Activated CD8-positive, alpha-beta T cell treated with anti-CD3 and anti-CD28 coated beads for 36 hours (primary cell): ENCODE measurements at regions not wholly inside any gene's neighbourhood (a gene's known extent, or its start where the extent isn't known, plus 50 kb on each side); places are given as distances from the start of the nearest gene placed in this dataset.

Experiments used
- ATAC-seq: fragments of 200-7000 bp; cut with Tn5 transposase; one replicate; pipeline ENCODE4 v1.10.0; 2021; ENCODE audit warnings: mild to moderate bottlenecking, moderate library complexity
- CTCF ChIA-PET: fragments of 350-600 bp; sonication (Branson Sonifier 250); formaldehyde crosslinking; loops from one replicate; lab custom pipeline; 2021; ENCODE audit warnings: antibody characterized with exemption; lab: Charles Lee
- POLR2A ChIA-PET: fragments of 350-600 bp; sonication (Branson Sonifier 250); formaldehyde crosslinking; loops from one replicate; lab custom pipeline; 2021; ENCODE audit warnings: antibody characterized with exemption; lab: Charles Lee
- DNase-seq: peaks from one replicate; pipeline ENCODE4 v3.0.0-alpha.2; 2020
- H3K27ac Mint-ChIP-seq: one replicate; pipeline ENCODE4 v1.8.0; 2021; ENCODE audit warnings: mild to moderate bottlenecking, mixed read lengths
- H3K27me3 Mint-ChIP-seq: one replicate; pipeline ENCODE4 v1.8.0; 2021; ENCODE audit warnings: mixed read lengths
- H3K36me3 Mint-ChIP-seq: one replicate; pipeline ENCODE4 v1.8.0; 2021; ENCODE audit warnings: low read depth, mixed read lengths
- H3K4me1 Mint-ChIP-seq: one replicate; pipeline ENCODE4 v1.8.0; 2021; ENCODE audit warnings: low read depth, mixed read lengths
- H3K4me3 Mint-ChIP-seq: one replicate; pipeline ENCODE4 v1.8.0; 2021; ENCODE audit warnings: mild to moderate bottlenecking, moderate library complexity, mixed read lengths
- H3K9me3 Mint-ChIP-seq: one replicate; pipeline ENCODE4 v1.8.0; 2021; ENCODE audit warnings: mixed read lengths
- intact Hi-C: fragments of 100-400 bp; cut with micrococcal nuclease; formaldehyde crosslinking; loops from one replicate; pipeline ENCODE4 v1.10.0; 2022
- TF ChIP-seq, protein P1 (sequence below): fragments of 200-600 bp; IDR thresholded peaks from one replicate; pipeline ENCODE4 v1.8.0; 2022; ENCODE audit warnings: antibody characterized with exemption, mild to moderate bottlenecking

DNA sequence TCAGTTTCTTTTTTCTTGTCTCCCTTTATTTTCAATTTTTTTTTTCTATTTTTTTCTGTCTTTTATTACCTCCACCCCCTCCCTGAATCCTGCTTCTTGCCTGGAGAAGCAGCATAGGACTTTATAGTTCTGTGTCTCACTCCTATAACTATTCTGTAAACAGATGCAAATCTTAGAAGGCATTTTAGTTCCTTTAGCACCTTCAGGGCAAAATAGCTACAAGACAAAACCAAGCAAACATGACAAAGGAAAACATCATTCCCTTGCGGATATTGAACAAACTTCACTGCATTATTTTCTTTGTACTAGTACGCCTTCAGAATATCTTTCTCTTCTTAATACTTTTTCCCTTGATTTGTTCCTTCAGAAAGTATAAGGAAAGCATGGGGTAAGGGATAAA, 446.2 kb upstream of the CHORDC1 start:
- intact Hi-C loops: no loop called here
- CTCF ChIA-PET: no interaction called here
- POLR2A ChIA-PET: no interaction called here
- no peak overlapping the region for H3K27ac Mint-ChIP-seq
- TF ChIP-seq, protein P1, sequence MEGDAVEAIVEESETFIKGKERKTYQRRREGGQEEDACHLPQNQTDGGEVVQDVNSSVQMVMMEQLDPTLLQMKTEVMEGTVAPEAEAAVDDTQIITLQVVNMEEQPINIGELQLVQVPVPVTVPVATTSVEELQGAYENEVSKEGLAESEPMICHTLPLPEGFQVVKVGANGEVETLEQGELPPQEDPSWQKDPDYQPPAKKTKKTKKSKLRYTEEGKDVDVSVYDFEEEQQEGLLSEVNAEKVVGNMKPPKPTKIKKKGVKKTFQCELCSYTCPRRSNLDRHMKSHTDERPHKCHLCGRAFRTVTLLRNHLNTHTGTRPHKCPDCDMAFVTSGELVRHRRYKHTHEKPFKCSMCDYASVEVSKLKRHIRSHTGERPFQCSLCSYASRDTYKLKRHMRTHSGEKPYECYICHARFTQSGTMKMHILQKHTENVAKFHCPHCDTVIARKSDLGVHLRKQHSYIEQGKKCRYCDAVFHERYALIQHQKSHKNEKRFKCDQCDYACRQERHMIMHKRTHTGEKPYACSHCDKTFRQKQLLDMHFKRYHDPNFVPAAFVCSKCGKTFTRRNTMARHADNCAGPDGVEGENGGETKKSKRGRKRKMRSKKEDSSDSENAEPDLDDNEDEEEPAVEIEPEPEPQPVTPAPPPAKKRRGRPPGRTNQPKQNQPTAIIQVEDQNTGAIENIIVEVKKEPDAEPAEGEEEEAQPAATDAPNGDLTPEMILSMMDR: no peak
- no peaks in the 10 kb centered on the region for H3K36me3 Mint-ChIP-seq
- no peak overlapping the region for H3K4me3 Mint-ChIP-seq
- H3K27me3 Mint-ChIP-seq: no peaks in the 10 kb centered on the region
- H3K9me3 Mint-ChIP-seq: peaks cover 7% of the 10 kb centered on the region
- no peaks in the 10 kb centered on the region for H3K4me1 Mint-ChIP-seq
- no peak for DNase-seq
- ATAC-seq: no peak

DNA sequence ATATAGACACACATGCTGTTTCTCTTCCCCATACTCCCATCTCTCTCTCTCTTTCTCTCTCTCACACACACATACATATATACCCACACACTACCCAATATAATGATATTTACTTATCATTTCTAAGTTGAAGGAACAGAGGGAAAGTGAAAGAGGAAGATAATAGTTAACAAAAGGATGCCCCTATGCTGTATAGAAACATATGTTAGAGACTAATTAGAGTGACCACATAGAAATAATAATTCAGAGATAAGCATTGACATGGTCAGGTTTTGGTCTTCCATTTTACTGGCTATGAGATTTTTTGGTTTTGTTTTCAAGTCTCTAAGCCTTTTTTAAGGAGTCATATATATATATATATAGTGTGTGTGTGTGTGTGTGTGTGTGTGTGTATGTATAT, 445.7 kb upstream of the CHORDC1 start:
- no peak for DNase-seq
- POLR2A ChIA-PET: no interaction called here
- intact Hi-C loops: no loop called here
- CTCF ChIA-PET: no interaction called here
- ATAC-seq: no peak
- TF ChIP-seq, protein P1: no peak
- Mint-ChIP-seq H3K9me3 (peaks cover 8% of the 10 kb centered on the region), H3K4me3 (no peak overlapping the region), H3K27me3 (no peaks in the 10 kb centered on the region), H3K27ac (no peak overlapping the region), H3K4me1 (no peaks in the 10 kb centered on the region), H3K36me3 (no peaks in the 10 kb centered on the region)

DNA sequence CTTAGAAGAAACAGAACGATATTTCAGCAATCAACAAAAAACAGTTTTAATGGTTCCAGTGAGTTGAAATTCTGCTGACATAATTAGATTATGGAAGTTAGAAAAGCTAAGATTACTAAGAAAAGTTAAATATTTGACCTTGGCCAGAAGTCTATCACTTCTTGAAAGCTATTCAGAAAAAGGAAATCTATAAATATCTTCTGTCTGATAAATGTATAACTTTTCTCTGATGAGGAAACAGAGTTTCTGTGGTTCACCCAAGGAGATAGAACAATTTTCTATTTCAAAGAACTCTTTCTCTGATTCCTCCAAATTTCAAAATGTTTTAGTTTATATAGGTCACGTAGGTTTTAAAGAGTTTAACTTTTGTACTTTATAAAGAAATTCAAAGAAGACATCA, 438.4 kb upstream of the CHORDC1 start:
- H3K4me1 Mint-ChIP-seq: no peaks in the 10 kb centered on the region
- TF ChIP-seq, protein P1: no peak
- intact Hi-C loops: no loop called here
- no peak overlapping the region for H3K4me3 Mint-ChIP-seq
- H3K27me3 Mint-ChIP-seq: no peaks in the 10 kb centered on the region
- no peak for DNase-seq
- ChIA-PET POLR2A (no interaction called here), CTCF (no interaction called here)
- no peak overlapping the region for H3K27ac Mint-ChIP-seq
- no peaks in the 10 kb centered on the region for H3K36me3 Mint-ChIP-seq
- peaks cover 8% of the 10 kb centered on the region for H3K9me3 Mint-ChIP-seq
- ATAC-seq: no peak

DNA sequence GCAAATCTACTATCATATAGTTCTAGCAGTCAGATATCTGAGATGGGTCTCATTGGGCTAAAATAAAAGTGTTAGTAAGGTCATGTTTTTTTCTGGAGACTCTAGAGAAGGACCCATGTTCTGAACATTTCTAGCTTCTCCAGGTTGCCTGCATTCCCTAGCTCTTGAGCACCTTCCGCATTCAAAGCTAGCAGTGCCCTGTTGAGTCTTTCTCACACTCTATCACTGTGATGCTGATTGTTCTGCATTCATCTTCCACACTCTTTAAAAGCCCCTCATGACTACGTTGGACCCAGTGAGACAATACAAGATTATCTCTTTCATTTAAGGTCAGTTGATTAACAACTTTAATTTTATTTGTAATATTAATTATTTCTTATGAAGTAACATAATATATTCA, 433.3 kb upstream of the CHORDC1 start:
- ATAC-seq (no peak), DNase-seq (no peak)
- H3K27ac Mint-ChIP-seq: no peak overlapping the region
- no peaks in the 10 kb centered on the region for H3K27me3 Mint-ChIP-seq
- H3K4me3 Mint-ChIP-seq: no peak overlapping the region
- H3K9me3 Mint-ChIP-seq: peaks cover 1% of the 10 kb centered on the region
- no peaks in the 10 kb centered on the region for H3K36me3 Mint-ChIP-seq
- no peaks in the 10 kb centered on the region for H3K4me1 Mint-ChIP-seq
- TF ChIP-seq, protein P1: no peak
- intact Hi-C loops: no loop called here
- ChIA-PET CTCF (no interaction called here), POLR2A (no interaction called here)

DNA sequence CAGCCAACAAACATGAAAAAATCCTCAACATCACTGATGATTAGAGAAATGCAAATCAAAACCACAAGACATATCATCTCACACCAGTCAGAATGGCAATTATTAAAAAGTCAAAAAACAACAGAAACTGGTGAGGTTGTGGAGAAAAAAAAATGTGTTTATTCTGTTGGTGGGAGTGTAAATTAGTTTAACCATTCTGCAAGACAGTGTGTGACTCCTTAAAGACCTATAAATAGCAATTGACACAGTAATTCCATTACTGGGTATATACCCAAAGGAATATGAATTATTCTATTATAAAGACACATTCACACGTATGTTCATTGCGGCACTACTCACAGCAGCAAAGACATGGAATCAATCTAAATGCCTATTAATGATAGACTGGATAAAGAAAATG, 427.3 kb upstream of the CHORDC1 start:
- no peaks in the 10 kb centered on the region for H3K36me3 Mint-ChIP-seq
- H3K27me3 Mint-ChIP-seq: no peaks in the 10 kb centered on the region
- intact Hi-C loops: no loop called here
- no peak overlapping the region for H3K4me3 Mint-ChIP-seq
- no peak for DNase-seq
- no peaks in the 10 kb centered on the region for H3K4me1 Mint-ChIP-seq
- POLR2A ChIA-PET: no interaction called here
- CTCF ChIA-PET: no interaction called here
- ATAC-seq: no peak
- H3K9me3 Mint-ChIP-seq: no peaks in the 10 kb centered on the region
- no peak overlapping the region for H3K27ac Mint-ChIP-seq
- TF ChIP-seq, protein P1: no peak
